OCI-LY7 (cell line): ENCODE measurements at regions not wholly inside any gene's neighbourhood (a gene's known extent, or its start where the extent isn't known, plus 50 kb on each side); places are given as distances from the start of the nearest gene placed in this dataset.

Experiments
- BruUV-seq: library from RNA; stranded (reverse); fragments of 400-500 nt; replicated peaks from 2 replicates; lab custom pipeline; 2021; lab: Mats Ljungman, UMichigan
- CTCF ChIA-PET: fragments of 300-600 bp; sonication (Branson Sonifier 250); formaldehyde crosslinking; loops from one replicate; lab custom pipeline; 2022; ENCODE audit warnings: antibody characterized with exemption; ENCODE audit not compliant: unreplicated experiment; lab: Charles Lee
- POLR2A ChIA-PET: fragments of 300-600 bp; sonication (Branson Sonifier 250); formaldehyde crosslinking; loops from one replicate; lab custom pipeline; 2022; ENCODE audit warnings: antibody characterized with exemption; lab: Charles Lee
- DNase-seq: peaks from one replicate; pipeline ENCODE4 v3.0.0-alpha.2; 2015; ENCODE audit warnings: low spot score
- H2AFZ ChIP-seq: fragments of 200-600 bp; sonication (generic), shearing (Covaris generic); 2 replicates; pipeline ENCODE4 v1.6.1; 2014; ENCODE audit warnings: mild to moderate bottlenecking, antibody characterized with exemption, low read length, moderate library complexity
- H3K27ac ChIP-seq: fragments of 200-600 bp; sonication (generic); 2 replicates; pipeline ENCODE4 v1.5.1; 2014; ENCODE audit warnings: mixed run types, low read depth, mild to moderate bottlenecking, moderate library complexity, low read length, inconsistent platforms; ENCODE audit not compliant: poor library complexity, severe bottlenecking
- H3K36me3 ChIP-seq: fragments of 200-600 bp; sonication (generic); 2 replicates; pipeline ENCODE4 v1.6.1; 2014; ENCODE audit warnings: mild to moderate bottlenecking, antibody characterized with exemption, low read length, moderate library complexity, mixed read lengths; ENCODE audit not compliant: insufficient read depth
- H3K4me1 ChIP-seq: fragments of 200-600 bp; sonication (generic); 2 replicates; pipeline ENCODE4 v1.5.1; 2014; ENCODE audit warnings: mild to moderate bottlenecking, low read length; ENCODE audit not compliant: insufficient read depth, poor library complexity, severe bottlenecking
- H3K4me2 ChIP-seq: fragments of 200-600 bp; sonication (generic); 2 replicates; pipeline ENCODE4 v1.6.1; 2014; ENCODE audit warnings: mild to moderate bottlenecking, low read length
- H3K4me3 ChIP-seq: fragments of 200-600 bp; sonication (generic); 2 replicates; pipeline ENCODE4 v1.5.1; 2014; ENCODE audit warnings: mild to moderate bottlenecking, low read depth, low read length; ENCODE audit not compliant: poor library complexity, severe bottlenecking
- H3K79me2 ChIP-seq: fragments of 200-600 bp; sonication (generic); 2 replicates; pipeline ENCODE4 v1.6.1; 2016; ENCODE audit warnings: low read depth, mild to moderate bottlenecking, low read length, moderate library complexity, mixed read lengths; ENCODE audit not compliant: insufficient read depth
- H3K9me2 ChIP-seq: fragments of 200-600 bp; sonication (generic); 2 replicates; pipeline ENCODE4 v1.6.1; 2016; ENCODE audit warnings: mild to moderate bottlenecking, low read length, mixed read lengths; ENCODE audit not compliant: insufficient read depth
- H3K9me3 ChIP-seq: fragments of 200-600 bp; sonication (generic); 2 replicates; pipeline ENCODE4 v1.6.1; 2014; ENCODE audit warnings: mild to moderate bottlenecking, mixed run types, low read length, mixed read lengths
- H4K20me1 ChIP-seq: fragments of 200-600 bp; sonication (generic); 2 replicates; pipeline ENCODE4 v1.6.1; 2014; ENCODE audit warnings: mild to moderate bottlenecking, antibody characterized with exemption, low read length, moderate library complexity, mixed read lengths; ENCODE audit not compliant: insufficient read depth
- CTCF ChIP-seq: fragments of 200-600 bp; sonication (generic); conservative IDR thresholded peaks from 2 replicates; pipeline ENCODE4 v1.5.1; 2014; ENCODE audit warnings: mild to moderate bottlenecking, antibody characterized with exemption, low read length, moderate library complexity, mixed read lengths
- EZH2phosphoT487 ChIP-seq: fragments of 200-600 bp; sonication (generic); IDR thresholded peaks from 2 replicates; pipeline ENCODE4 v1.6.1; 2018; ENCODE audit warnings: low read depth, borderline replicate concordance, mild to moderate bottlenecking, mixed run types, antibody characterized with exemption, low read length, moderate library complexity, mixed read lengths
- intact Hi-C: fragments of 100-400 bp; cut with micrococcal nuclease; formaldehyde crosslinking; loops from one replicate; pipeline ENCODE4 v1.10.0; 2022; ENCODE audit not compliant: unreplicated experiment

DNA sequence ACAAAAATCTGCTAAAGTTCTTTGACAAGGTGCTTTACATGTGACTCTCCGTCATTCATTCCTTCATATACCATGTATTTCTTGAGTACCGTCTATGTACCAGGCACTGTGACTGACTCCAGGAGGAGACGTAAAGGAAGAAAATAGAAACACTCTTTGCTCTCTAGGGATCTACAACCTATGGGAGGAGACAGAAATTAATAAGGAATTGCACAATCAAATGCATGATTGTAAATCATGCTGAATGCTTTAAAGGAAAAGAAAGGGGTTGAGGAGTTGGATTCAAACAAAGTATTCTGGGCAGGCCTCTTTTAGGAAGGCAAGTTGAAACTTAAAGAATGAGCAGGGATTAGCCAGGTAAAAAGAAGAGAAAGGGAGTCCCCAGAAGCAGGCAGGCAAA is 239.1 kb upstream of the FGGY start:
- Histone ChIP-seq H3K4me1 (no peaks in the 10 kb centered on the region), H3K27ac (no peak overlapping the region), H3K9me2 (no peaks in the 10 kb centered on the region), H3K9me3 (no peaks in the 10 kb centered on the region), H3K79me2 (no peaks in the 10 kb centered on the region), H4K20me1 (no peaks in the 10 kb centered on the region), H3K36me3 (no peaks in the 10 kb centered on the region), H2AFZ (no peak overlapping the region), H3K4me3 (no peak overlapping the region), H3K4me2 (no peak overlapping the region)
- ChIA-PET POLR2A (no interaction called here), CTCF (no interaction called here)
- intact Hi-C loops, result no loop called here
- no TSS peak for BruUV-seq
- no peak for DNase-seq
- TF ChIP-seq CTCF (no peak), EZH2phosphoT487 (no peak)

DNA sequence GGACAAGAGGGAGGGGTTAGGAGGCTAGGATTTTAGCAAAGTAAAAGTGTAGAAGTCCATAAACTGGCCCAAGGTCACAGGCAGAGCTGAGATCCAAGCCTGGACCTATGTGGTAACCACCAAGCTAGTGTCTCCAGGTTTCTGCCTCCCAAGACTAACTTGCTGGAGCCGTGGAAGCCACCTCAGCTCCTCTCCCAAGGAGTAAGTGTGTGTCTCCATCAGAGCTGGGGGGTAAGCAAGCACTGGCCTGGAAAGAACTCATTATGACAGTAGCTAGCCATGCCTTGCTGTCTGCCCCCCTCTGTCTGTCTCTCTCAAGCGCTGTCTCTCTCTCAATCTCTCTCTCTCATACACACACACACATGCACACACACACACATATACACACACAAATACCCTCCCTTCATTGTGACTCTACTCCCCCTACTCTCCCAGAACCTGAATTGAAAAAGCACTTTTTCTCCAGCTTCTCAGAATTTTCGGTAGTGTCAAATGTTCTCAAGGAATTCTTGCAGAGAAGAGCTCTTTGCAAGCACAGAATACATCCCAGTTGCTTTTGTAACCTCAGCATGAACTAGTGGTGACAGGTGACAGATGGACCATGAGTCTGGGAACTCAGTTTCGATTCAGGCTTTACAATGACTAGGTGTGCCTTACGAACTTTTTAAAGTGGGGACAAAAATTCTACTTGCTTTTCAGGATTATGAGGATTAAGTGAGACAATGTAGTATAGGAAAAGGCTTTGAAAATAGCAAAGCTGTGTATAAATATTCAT is 238.0 kb upstream of the FGGY start:
- no peaks in the 10 kb centered on the region for H3K79me2 ChIP-seq
- TF ChIP-seq EZH2phosphoT487, result no peak
- no peak for TF ChIP-seq CTCF
- H3K9me2 ChIP-seq, result no peaks in the 10 kb centered on the region
- no peak overlapping the region for H3K27ac ChIP-seq
- DNase-seq, result no peak
- intact Hi-C loops, result no loop called here
- BruUV-seq, result no TSS peak
- H3K36me3 ChIP-seq, result no peaks in the 10 kb centered on the region
- ChIA-PET CTCF (no interaction called here), POLR2A (interaction anchor here (0.5 kb wide), 1 partner anchor 314 kb away, joined by 3 read pairs; no protein-coding TSS in a partner anchor)
- no peaks in the 10 kb centered on the region for H4K20me1 ChIP-seq
- H2AFZ ChIP-seq, result no peak overlapping the region
- no peak overlapping the region for H3K4me2 ChIP-seq
- H3K4me3 ChIP-seq, result no peak overlapping the region
- no peaks in the 10 kb centered on the region for H3K9me3 ChIP-seq
- no peaks in the 10 kb centered on the region for H3K4me1 ChIP-seq

GRCh38 chr1:59061876-59062275 is 235.0 kb upstream of the FGGY start:
- no peak for TF ChIP-seq EZH2phosphoT487
- no peak for TF ChIP-seq CTCF
- H2AFZ ChIP-seq, result no peak overlapping the region
- ChIA-PET POLR2A (interaction anchor here (0.8 kb wide), 1 partner anchor 22 kb away, joined by 4 read pairs; no protein-coding TSS in a partner anchor), CTCF (interaction anchor here (0.6 kb wide), 1 partner anchor 49 kb away, joined by 3 read pairs; no protein-coding TSS in a partner anchor)
- no peak overlapping the region for H3K4me2 ChIP-seq
- peak; percentile 2 for DNase-seq
- H3K36me3 ChIP-seq, result no peaks in the 10 kb centered on the region
- no peaks in the 10 kb centered on the region for H3K4me1 ChIP-seq
- H3K9me3 ChIP-seq, result no peaks in the 10 kb centered on the region
- H3K27ac ChIP-seq, result no peak overlapping the region
- H3K79me2 ChIP-seq, result no peaks in the 10 kb centered on the region
- intact Hi-C loops, result no loop called here
- no peaks in the 10 kb centered on the region for H3K9me2 ChIP-seq
- BruUV-seq, result no TSS peak
- H4K20me1 ChIP-seq, result no peaks in the 10 kb centered on the region
- no peak overlapping the region for H3K4me3 ChIP-seq
